Esophagus squamous epithelium (tissue), 4 donors: ENCODE measurements at regions not wholly inside any gene's neighbourhood (a gene's known extent, or its start where the extent isn't known, plus 50 kb on each side); places are given as distances from the start of the nearest gene placed in this dataset.

Source experiments
- POLR2A ChIP-seq, 4 donors: fragments of 450-650 bp; IDR thresholded peaks; one replicate each; pipeline ENCODE4 v1.6.1; 2017; ENCODE audit warnings: antibody characterized with exemption in 4 of 4, mild to moderate bottlenecking in 4 of 4, moderate library complexity in 3 of 4
- TF ChIP-seq, protein P1 (sequence below), 6 experiments: fragments of 450-650 bp in 4 of 6; fragments of 200-600 bp in 2 of 6; sonication (generic) in 2 of 6; IDR thresholded peaks; one replicate each; pipeline ENCODE4 v1.5.1; 2016 to 2019; ENCODE audit warnings: antibody characterized with exemption in 6 of 6, mild to moderate bottlenecking in 4 of 6, moderate library complexity in 4 of 6

DNA sequence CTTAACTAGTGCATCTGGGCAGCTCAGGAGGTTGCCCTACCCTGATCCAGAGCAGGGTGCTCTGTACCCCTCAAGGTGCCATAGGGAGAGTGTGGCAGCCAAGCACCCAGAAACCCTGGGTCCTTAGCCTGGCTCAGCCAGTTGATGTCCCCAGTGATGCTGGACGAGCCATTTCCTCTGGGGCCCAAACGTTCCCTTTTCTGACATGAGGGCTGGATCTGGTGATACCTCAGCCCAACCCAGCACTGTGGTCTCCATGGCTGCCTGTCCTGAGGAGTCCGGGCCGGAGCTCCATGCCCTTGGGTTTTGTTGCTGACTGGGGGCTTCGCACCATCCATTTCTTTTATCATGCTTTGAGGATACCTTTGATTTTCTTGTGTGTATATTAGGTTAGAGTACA, 87.9 kb upstream of the IKZF1 start:
- TF ChIP-seq, protein P1, sequence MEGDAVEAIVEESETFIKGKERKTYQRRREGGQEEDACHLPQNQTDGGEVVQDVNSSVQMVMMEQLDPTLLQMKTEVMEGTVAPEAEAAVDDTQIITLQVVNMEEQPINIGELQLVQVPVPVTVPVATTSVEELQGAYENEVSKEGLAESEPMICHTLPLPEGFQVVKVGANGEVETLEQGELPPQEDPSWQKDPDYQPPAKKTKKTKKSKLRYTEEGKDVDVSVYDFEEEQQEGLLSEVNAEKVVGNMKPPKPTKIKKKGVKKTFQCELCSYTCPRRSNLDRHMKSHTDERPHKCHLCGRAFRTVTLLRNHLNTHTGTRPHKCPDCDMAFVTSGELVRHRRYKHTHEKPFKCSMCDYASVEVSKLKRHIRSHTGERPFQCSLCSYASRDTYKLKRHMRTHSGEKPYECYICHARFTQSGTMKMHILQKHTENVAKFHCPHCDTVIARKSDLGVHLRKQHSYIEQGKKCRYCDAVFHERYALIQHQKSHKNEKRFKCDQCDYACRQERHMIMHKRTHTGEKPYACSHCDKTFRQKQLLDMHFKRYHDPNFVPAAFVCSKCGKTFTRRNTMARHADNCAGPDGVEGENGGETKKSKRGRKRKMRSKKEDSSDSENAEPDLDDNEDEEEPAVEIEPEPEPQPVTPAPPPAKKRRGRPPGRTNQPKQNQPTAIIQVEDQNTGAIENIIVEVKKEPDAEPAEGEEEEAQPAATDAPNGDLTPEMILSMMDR (IDR thresholded peaks at IDR 0.05), result no peak
- TF ChIP-seq POLR2A (IDR thresholded peaks at IDR 0.05), result no peak
